Astrocyte (in vitro differentiated cells and primary cell): ENCODE measurements at regions not wholly inside any gene's neighbourhood (a gene's known extent, or its start where the extent isn't known, plus 50 kb on each side); places are given as distances from the start of the nearest gene placed in this dataset.

Experiments
- CTCF ChIP-seq: IDR thresholded peaks from 2 replicates; pipeline ENCODE4 v1.5.1; 2011; ENCODE audit warnings: low read depth, mild to moderate bottlenecking, inconsistent platforms, low read length, moderate library complexity; ENCODE audit not compliant: insufficient read depth
- EZH2 ChIP-seq: IDR thresholded peaks from 2 replicates; pipeline ENCODE4 v1.6.1; 2012; ENCODE audit warnings: mild to moderate bottlenecking, low read length, inconsistent platforms; ENCODE audit not compliant: insufficient read depth

- no peak for TF ChIP-seq CTCF
- no peak for TF ChIP-seq EZH2
These were observed 1077.4 kb downstream of the REEP3 start for GRCh38 chr10:64598600-64598999.
